BLaER1 treated with 17β-estradiol and CSF1 and Interleukin-3, amounts not matched to agents 10 nM and 100 nM (cell line): ENCODE measurements at regions not wholly inside any gene's neighbourhood (a gene's known extent, or its start where the extent isn't known, plus 50 kb on each side); places are given as distances from the start of the nearest gene placed in this dataset.

Experiments used
- H3K27ac ChIP-seq, 11 experiments: shearing (Covaris generic); formaldehyde crosslinking; 2 replicates each; pipeline ENCODE4 v1.8.1; 2022
- H3K27me3 ChIP-seq, 11 experiments: shearing (Covaris generic); formaldehyde crosslinking; 2 replicates each; pipeline ENCODE4 v1.8.1; 2022
- H3K36me3 ChIP-seq, 11 experiments: shearing (Covaris generic); formaldehyde crosslinking; 2 replicates each; pipeline ENCODE4 v1.8.1; 2022
- H3K4me1 ChIP-seq, 10 experiments: shearing (Covaris generic); formaldehyde crosslinking; 2 replicates each; pipeline ENCODE4 v1.8.1; 2022
- H3K4me2 ChIP-seq, 11 experiments: shearing (Covaris generic); formaldehyde crosslinking; 2 replicates each; pipeline ENCODE4 v1.8.1; 2022
- H3K4me3 ChIP-seq, 10 experiments: shearing (Covaris generic); formaldehyde crosslinking; 2 replicates each; pipeline ENCODE4 v1.8.1; 2022
- H3K9ac ChIP-seq, 11 experiments: shearing (Covaris generic); formaldehyde crosslinking; 2 replicates each; pipeline ENCODE4 v1.8.1; 2022
- H3K9me3 ChIP-seq, 11 experiments: shearing (Covaris generic); formaldehyde crosslinking; replicated peaks in 1 of 11; 2 replicates each; pipeline ENCODE4 v1.8.1; 2022
- H4K20me1 ChIP-seq, 11 experiments: shearing (Covaris generic); formaldehyde crosslinking; 2 replicates each; pipeline ENCODE4 v1.8.1; 2022
- Cebpa-rat ChIP-seq, 11 experiments: shearing (Covaris generic); IDR thresholded peaks; 2 replicates each; pipeline ENCODE4 v1.8.1; 2022

DNA sequence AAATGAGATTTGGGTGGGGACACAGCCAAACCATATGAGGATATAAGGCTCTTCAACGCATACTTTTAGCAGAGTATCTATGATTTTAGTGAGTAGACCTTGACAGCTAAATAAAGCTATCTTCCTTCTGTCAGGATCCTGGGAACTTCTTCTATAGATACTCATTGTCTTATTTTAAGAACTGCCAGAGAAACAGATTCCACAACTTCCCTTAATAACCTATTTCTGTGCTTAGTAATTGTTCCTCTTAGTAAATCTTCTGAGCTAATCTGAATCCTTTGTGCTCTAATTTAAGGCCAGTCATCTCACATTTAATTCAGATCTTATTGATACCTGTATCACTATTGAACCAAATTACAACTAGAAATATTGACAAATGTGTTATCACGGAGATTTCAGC lies 64.0 kb upstream of the CEP85L start:
- H3K4me3 ChIP-seq = no peak overlapping the region
- TF ChIP-seq Cebpa-rat (IDR thresholded peaks at IDR 0.05) = no peak

DNA sequence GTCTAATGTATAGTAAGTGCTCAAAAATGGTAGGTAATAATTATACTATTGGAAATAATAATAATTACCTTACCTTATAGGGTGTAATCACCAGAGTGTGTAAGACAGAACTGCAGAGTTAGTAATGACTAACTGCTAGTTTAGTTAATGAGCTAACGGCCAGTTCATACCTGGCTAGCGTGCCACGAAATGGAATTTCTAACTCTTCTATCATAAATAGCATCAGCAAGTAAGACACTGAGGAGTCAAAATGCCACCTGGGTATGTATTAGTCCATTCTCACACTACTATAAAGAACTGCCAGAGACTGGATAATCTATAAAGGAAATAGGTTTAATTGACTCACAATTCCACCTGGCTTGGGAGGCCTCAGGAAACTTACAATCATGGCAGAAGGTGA lies 63.4 kb upstream of the CEP85L start:
- H3K4me3 ChIP-seq = no peak overlapping the region
- TF ChIP-seq Cebpa-rat (IDR thresholded peaks at IDR 0.05) = no peak

More for the DNA sequence above, 64.0 kb upstream of the CEP85L start:
- H3K36me3 ChIP-seq = no peaks in the 10 kb centered on the region
- no peaks in the 10 kb centered on the region for H4K20me1 ChIP-seq
- H3K27ac ChIP-seq = 0 out of 22 replicates have a peak overlapping the region, but pooled peaks of 1 of the 11 experiments have one; percentile 19
- no peak overlapping the region for H3K9ac ChIP-seq
- peak overlapping the region in 3 of 11 experiments; percentile 26 to 76 (median 74); a peak in 5 of 22 replicates for H3K4me2 ChIP-seq
- H3K4me1 ChIP-seq = peaks cover 11 to 37% (median 14%) of the 10 kb centered on the region in 10 experiments; a peak in 18 of 20 replicates
- H3K27me3 ChIP-seq = no peaks in the 10 kb centered on the region
- H3K9me3 ChIP-seq = peaks cover 0 to 6% (median 0%) of the 10 kb centered on the region in 11 experiments; a peak in 3 of 22 replicates

GRCh38 chr6:118712969-118713368 lies 61.6 kb upstream of the CEP85L start:
- Histone ChIP-seq H3K4me2 (no peak overlapping the region), H3K4me3 (no peak overlapping the region), H4K20me1 (no peaks in the 10 kb centered on the region), H3K27me3 (no peaks in the 10 kb centered on the region), H3K27ac (no peak overlapping the region), H3K4me1 (peaks cover 17 to 39% (median 18%) of the 10 kb centered on the region in 10 experiments), H3K9ac (no peak overlapping the region), H3K36me3 (no peaks in the 10 kb centered on the region), H3K9me3 (peaks cover 0 to 6% (median 0%) of the 10 kb centered on the region in 11 experiments; a peak in 3 of 22 replicates)
- TF ChIP-seq Cebpa-rat (IDR thresholded peaks at IDR 0.05) = no peak

More for the DNA sequence above, 63.4 kb upstream of the CEP85L start:
- Histone ChIP-seq H4K20me1 (no peaks in the 10 kb centered on the region), H3K9ac (no peak overlapping the region), H3K9me3 (peaks cover 0 to 6% (median 0%) of the 10 kb centered on the region in 11 experiments; a peak in 3 of 22 replicates), H3K27me3 (no peaks in the 10 kb centered on the region), H3K27ac (no peak overlapping the region), H3K4me2 (peak overlapping the region in 2 of 11 experiments; percentile 74 to 76; a peak in 4 of 22 replicates), H3K4me1 (peaks cover 13 to 37% (median 17%) of the 10 kb centered on the region in 10 experiments), H3K36me3 (no peaks in the 10 kb centered on the region)

- no peaks in the 10 kb centered on the region for H3K36me3 ChIP-seq
- H3K4me3 ChIP-seq = no peak overlapping the region
- no peak for TF ChIP-seq Cebpa-rat (IDR thresholded peaks at IDR 0.05)
- no peaks in the 10 kb centered on the region for H4K20me1 ChIP-seq
- H3K27ac ChIP-seq = no peak overlapping the region
- H3K4me1 ChIP-seq = peaks cover 23 to 46% (median 27%) of the 10 kb centered on the region in 10 experiments
- no peaks in the 10 kb centered on the region for H3K9me3 ChIP-seq
- no peak overlapping the region for H3K9ac ChIP-seq
- H3K27me3 ChIP-seq = no peaks in the 10 kb centered on the region
- peak overlapping the region in 5 of 11 experiments; percentile 45 to 69 (median 52); a peak in 8 of 22 replicates for H3K4me2 ChIP-seq
These were observed 59.2 kb upstream of the CEP85L start for GRCh38 chr6:118710616-118711015.

- TF ChIP-seq Cebpa-rat (IDR thresholded peaks at IDR 0.05) = no peak
- H4K20me1 ChIP-seq = no peaks in the 10 kb centered on the region
- peak overlapping the region in 2 of 11 experiments; percentile 21 to 56; a peak in 3 of 22 replicates for H3K27ac ChIP-seq
- no peaks in the 10 kb centered on the region for H3K9me3 ChIP-seq
- peaks cover 27 to 46% (median 32%) of the 10 kb centered on the region in 10 experiments for H3K4me1 ChIP-seq
- no peak overlapping the region for H3K9ac ChIP-seq
- H3K27me3 ChIP-seq = no peaks in the 10 kb centered on the region
- no peaks in the 10 kb centered on the region for H3K36me3 ChIP-seq
- peak overlapping the region; percentile 45 to 70 (median 58) for H3K4me2 ChIP-seq
- no peak overlapping the region; a peak in 1 of 20 replicates for H3K4me3 ChIP-seq
These were observed 58.5 kb upstream of the CEP85L start for GRCh38 chr6:118709859-118710350.

- Histone ChIP-seq H3K9ac (peak overlapping the region in 1 of 11 experiments; percentile 33; a peak in 2 of 22 replicates), H4K20me1 (no peaks in the 10 kb centered on the region), H3K4me3 (no peak overlapping the region; a peak in 1 of 20 replicates), H3K27me3 (no peaks in the 10 kb centered on the region), H3K9me3 (no peaks in the 10 kb centered on the region), H3K4me1 (peaks cover 27 to 49% (median 37%) of the 10 kb centered on the region in 10 experiments), H3K4me2 (peak overlapping the region; percentile 45 to 70 (median 58); a peak in 20 of 22 replicates), H3K27ac (peak overlapping the region in 2 of 11 experiments; percentile 26 to 56; a peak in 3 of 22 replicates), H3K36me3 (no peaks in the 10 kb centered on the region)
- no peak for TF ChIP-seq Cebpa-rat (IDR thresholded peaks at IDR 0.05)
These were observed 57.4 kb upstream of the CEP85L start for GRCh38 chr6:118708744-118709143.

DNA sequence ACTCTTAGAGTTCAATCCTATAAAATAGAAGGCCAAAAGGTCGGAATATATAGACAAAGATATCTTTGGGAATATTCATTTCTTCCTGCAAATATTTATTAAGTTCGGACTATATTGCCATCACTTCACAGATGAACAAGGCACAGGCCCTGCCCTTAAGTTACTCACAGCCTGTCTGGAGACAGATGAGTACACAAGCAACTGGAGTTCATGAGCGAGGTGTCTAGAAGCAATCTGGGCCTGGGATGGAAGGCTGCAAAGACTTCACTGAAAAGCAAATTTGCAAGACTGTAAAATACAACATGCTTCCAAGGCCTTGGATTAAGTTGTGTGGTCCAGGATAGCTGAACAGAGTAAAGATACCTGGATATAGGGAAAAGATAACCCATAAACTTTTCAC lies 56.7 kb upstream of the CEP85L start:
- no peak overlapping the region for H3K4me3 ChIP-seq
- TF ChIP-seq Cebpa-rat (IDR thresholded peaks at IDR 0.05) = no peak
- H4K20me1 ChIP-seq = no peaks in the 10 kb centered on the region
- H3K4me1 ChIP-seq = peaks cover 27 to 49% (median 37%) of the 10 kb centered on the region in 10 experiments
- no peaks in the 10 kb centered on the region for H3K27me3 ChIP-seq
- H3K36me3 ChIP-seq = no peaks in the 10 kb centered on the region
- no peak overlapping the region for H3K27ac ChIP-seq
- H3K9me3 ChIP-seq = no peaks in the 10 kb centered on the region
- peak overlapping the region in 1 of 11 experiments; percentile 69; a peak in 1 of 22 replicates for H3K4me2 ChIP-seq
- no peak overlapping the region for H3K9ac ChIP-seq

DNA sequence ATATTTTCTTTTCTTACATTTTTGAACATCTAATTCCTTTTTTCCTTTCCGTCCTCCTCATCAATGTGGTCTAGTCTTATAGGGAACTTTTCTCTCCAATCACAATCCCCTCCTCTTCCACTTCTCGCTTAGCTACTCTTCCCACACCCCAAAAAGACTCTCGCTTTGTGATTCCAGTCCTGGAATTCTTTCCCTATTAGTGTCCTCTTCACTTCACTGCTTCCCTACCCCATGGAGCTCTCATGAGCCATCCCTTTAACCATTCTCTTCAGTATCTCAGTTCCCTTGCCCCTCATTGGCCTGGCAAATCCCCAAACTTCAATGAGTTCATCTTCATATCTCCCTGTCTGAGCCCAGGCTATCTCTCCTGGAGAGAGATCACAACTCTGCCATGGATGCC lies 55.3 kb upstream of the CEP85L start:
- no peak overlapping the region for H3K4me3 ChIP-seq
- no peak overlapping the region for H3K9ac ChIP-seq
- H4K20me1 ChIP-seq = no peaks in the 10 kb centered on the region
- no peaks in the 10 kb centered on the region for H3K9me3 ChIP-seq
- H3K4me1 ChIP-seq = peaks cover 27 to 49% (median 37%) of the 10 kb centered on the region in 10 experiments
- no peak for TF ChIP-seq Cebpa-rat (IDR thresholded peaks at IDR 0.05)
- no peak overlapping the region for H3K27ac ChIP-seq
- no peaks in the 10 kb centered on the region for H3K36me3 ChIP-seq
- peak overlapping the region in 1 of 11 experiments; percentile 60; a peak in 2 of 22 replicates for H3K4me2 ChIP-seq
- H3K27me3 ChIP-seq = no peaks in the 10 kb centered on the region

DNA sequence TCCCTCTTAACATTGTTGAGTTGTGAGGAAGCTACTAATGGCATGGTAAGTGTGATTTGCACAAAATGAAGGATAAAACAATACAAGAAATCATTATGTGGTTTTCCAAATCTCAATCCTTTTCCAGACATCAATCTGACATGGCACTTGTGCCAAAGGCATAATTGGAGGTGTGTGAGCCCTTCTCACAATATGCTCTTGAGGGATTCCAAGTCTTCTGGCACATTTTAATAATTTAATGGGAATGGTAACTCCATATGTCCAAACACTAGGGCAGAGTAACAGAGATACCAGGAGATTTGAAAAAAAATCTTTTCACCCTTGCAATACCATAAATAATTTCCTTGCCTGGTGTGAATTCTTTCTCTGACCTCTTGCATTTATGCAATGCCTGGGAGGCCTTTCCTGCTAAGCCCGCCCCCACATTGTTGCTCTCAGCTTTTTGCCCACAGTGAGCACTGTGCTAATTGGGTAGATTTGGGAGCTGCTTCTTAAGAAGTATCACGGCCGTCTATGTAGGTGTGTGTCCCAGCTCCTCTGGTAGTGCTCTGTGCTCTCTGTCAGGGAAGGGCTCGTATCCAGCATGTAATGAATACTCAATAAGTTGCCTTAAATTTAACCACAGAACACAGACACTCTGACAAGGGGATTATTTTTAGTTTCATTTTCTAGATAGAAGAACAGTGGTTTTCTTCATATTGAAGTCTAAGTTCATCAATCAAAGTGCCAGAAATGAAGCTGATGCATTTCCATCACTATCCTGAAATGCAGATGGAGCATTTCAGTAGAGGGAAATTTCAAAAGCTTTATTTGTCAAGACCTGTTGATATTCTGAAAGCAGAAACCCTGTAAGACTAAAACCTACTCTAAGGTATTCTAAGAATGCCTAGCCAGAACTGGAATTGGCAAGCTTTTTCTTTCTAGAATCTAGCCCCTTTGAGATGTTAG lies 54.4 kb upstream of the CEP85L start:
- Histone ChIP-seq H3K4me2 (peak overlapping the region; percentile 41 to 85 (median 67)), H4K20me1 (no peaks in the 10 kb centered on the region), H3K4me3 (no peak overlapping the region), H3K27ac (no peak overlapping the region), H3K9ac (0 out of 22 replicates have a peak overlapping the region, but pooled peaks of 2 of the 11 experiments have one; percentile 17 to 37), H3K27me3 (no peaks in the 10 kb centered on the region), H3K9me3 (0 out of 22 replicates have a peak, but pooled peaks cover 0 to 8% (median 0%) of the 10 kb centered on the region in 11 experiments), H3K36me3 (no peaks in the 10 kb centered on the region), H3K4me1 (peaks cover 27 to 49% (median 37%) of the 10 kb centered on the region in 10 experiments)
- TF ChIP-seq Cebpa-rat (IDR thresholded peaks at IDR 0.05) = no peak
